Trophoblast cell (in vitro differentiated cells and primary cell): ENCODE measurements at regions not wholly inside any gene's neighbourhood (a gene's known extent, or its start where the extent isn't known, plus 50 kb on each side); places are given as distances from the start of the nearest gene placed in this dataset.

Experiments
- DNase-seq, 2 donors: peaks; one replicate each; pipeline ENCODE4 v3.0.0-alpha.2; 2016
- H2AFZ ChIP-seq: 2 replicates; pipeline ENCODE4 v1.6.1; 2013; ENCODE audit warnings: low read length, moderate library complexity, mild to moderate bottlenecking; ENCODE audit not compliant: insufficient read depth, poor library complexity
- H2AK5ac ChIP-seq: 2 replicates; pipeline ENCODE4 v1.6.1; 2013; ENCODE audit warnings: mild to moderate bottlenecking, low read length
- H2BK120ac ChIP-seq: 2 replicates; pipeline ENCODE4 v1.6.1; 2013; ENCODE audit warnings: low read length, mild to moderate bottlenecking, moderate library complexity; ENCODE audit not compliant: insufficient read depth, poor library complexity
- H2BK12ac ChIP-seq: 2 replicates; pipeline ENCODE4 v1.6.1; 2013; ENCODE audit warnings: mild to moderate bottlenecking, low read length, moderate library complexity
- H2BK5ac ChIP-seq: 2 replicates; pipeline ENCODE4 v1.6.1; 2013; ENCODE audit warnings: low read length, low read depth, moderate library complexity, mild to moderate bottlenecking; ENCODE audit not compliant: poor library complexity
- H3K14ac ChIP-seq: 2 replicates; pipeline ENCODE4 v1.6.1; 2013; ENCODE audit warnings: mild to moderate bottlenecking, low read length
- H3K18ac ChIP-seq: 2 replicates; pipeline ENCODE4 v1.6.1; 2013; ENCODE audit warnings: mild to moderate bottlenecking, low read length
- H3K23ac ChIP-seq: 2 replicates; pipeline ENCODE4 v1.6.1; 2013; ENCODE audit warnings: low read length
- H3K27ac ChIP-seq: 2 replicates; pipeline ENCODE4 v1.5.1; 2013; ENCODE audit warnings: low read depth, mild to moderate bottlenecking, inconsistent platforms, low read length, moderate library complexity
- H3K27me3 ChIP-seq: 2 replicates; pipeline ENCODE4 v1.6.1; 2013; ENCODE audit warnings: inconsistent platforms, mild to moderate bottlenecking, low read length, moderate library complexity; ENCODE audit not compliant: insufficient read depth
- H3K36me3 ChIP-seq, 2 experiments: 1 replicate in 1 of 2; 2 replicates in 1 of 2; pipeline ENCODE4 v1.6.1; 2013; ENCODE audit warnings: low read length in 2 of 2, mild to moderate bottlenecking in 2 of 2, moderate library complexity in 1 of 2; ENCODE audit not compliant: insufficient read depth in 2 of 2, control insufficient read depth in 1 of 2
- H3K4ac ChIP-seq: 2 replicates; pipeline ENCODE4 v1.6.1; 2013; ENCODE audit warnings: low read depth, mild to moderate bottlenecking, low read length, moderate library complexity
- H3K4me1 ChIP-seq, 2 experiments: 1 replicate in 1 of 2; 2 replicates in 1 of 2; pipeline ENCODE4 v1.6.1; 2013; ENCODE audit warnings: low read length in 2 of 2, mild to moderate bottlenecking in 2 of 2, moderate library complexity in 1 of 2; ENCODE audit not compliant: insufficient read depth in 2 of 2, control insufficient read depth in 1 of 2
- H3K4me2 ChIP-seq: 2 replicates; pipeline ENCODE4 v1.6.1; 2013; ENCODE audit warnings: inconsistent platforms, mild to moderate bottlenecking, low read length, moderate library complexity
- H3K4me3 ChIP-seq: 2 replicates; pipeline ENCODE4 v1.5.1; 2013; ENCODE audit warnings: mild to moderate bottlenecking, low read depth, low read length, inconsistent platforms
- H3K79me1 ChIP-seq: one replicate; pipeline ENCODE4 v1.6.1; 2013; ENCODE audit warnings: low read length
- H3K79me2 ChIP-seq: 2 replicates; pipeline ENCODE4 v1.6.1; 2013; ENCODE audit warnings: low read length, mild to moderate bottlenecking; ENCODE audit not compliant: control insufficient read depth, insufficient read depth, poor library complexity
- H3K9ac ChIP-seq: 2 replicates; pipeline ENCODE4 v1.6.1; 2013; ENCODE audit warnings: mild to moderate bottlenecking, low read length
- H3K9me3 ChIP-seq: 2 replicates; pipeline ENCODE4 v1.6.1; 2013; ENCODE audit warnings: low read depth, mild to moderate bottlenecking, control low read depth, inconsistent platforms, low read length; ENCODE audit not compliant: insufficient read depth
- H4K12ac ChIP-seq: 2 replicates; pipeline ENCODE4 v1.6.1; 2013; ENCODE audit warnings: low read depth, mild to moderate bottlenecking, low read length, moderate library complexity
- H4K8ac ChIP-seq: 2 replicates; pipeline ENCODE4 v1.6.1; 2013; ENCODE audit warnings: low read depth, mild to moderate bottlenecking, low read length, moderate library complexity
- H4K91ac ChIP-seq: one replicate; pipeline ENCODE4 v1.6.1; 2013; ENCODE audit warnings: low read depth, mild to moderate bottlenecking, low read length, moderate library complexity
- WGBS: extraction: QIAGEN DNeasy Blood & Tissue Kit; methylation state at CpG from one replicate; pipeline ENCODE4 v1.1.7; 2013; ENCODE audit warnings: missing lambda C conversion rate; ENCODE audit not compliant: insufficient read length, insufficient coverage; ENCODE audit errors: extremely low coverage; 5-methylcytosine and 5-hydroxymethylcytosine counted together

DNA sequence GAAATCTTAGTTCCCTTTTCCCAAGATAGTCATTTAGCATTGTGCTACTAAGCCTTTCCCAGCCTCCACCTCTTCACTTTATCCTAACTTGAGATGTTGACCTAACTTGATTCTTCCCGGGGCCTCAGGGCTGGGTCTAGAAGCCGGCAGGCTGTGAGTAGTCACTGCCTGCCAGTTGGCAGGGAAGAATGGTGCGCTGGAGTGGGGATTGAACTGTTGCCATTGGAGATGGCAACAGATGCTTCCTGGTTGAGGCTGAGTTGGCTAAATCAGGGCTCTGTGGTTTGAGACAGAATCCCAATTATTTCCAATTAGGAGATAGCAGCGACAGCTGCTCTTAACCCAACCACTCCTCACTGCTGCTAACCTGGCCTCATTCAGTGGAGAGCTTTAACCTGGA is 343.1 kb downstream of the BRINP1 start:
- Histone ChIP-seq H4K8ac (no peak overlapping the region), H2AK5ac (no peak overlapping the region), H3K27ac (no peak overlapping the region), H3K9ac (no peak overlapping the region), H2BK5ac (no peak overlapping the region), H3K27me3 (no peaks in the 10 kb centered on the region), H3K14ac (no peak overlapping the region), H2AFZ (no peak overlapping the region), H3K9me3 (no peaks in the 10 kb centered on the region), H3K4me2 (no peak overlapping the region), H3K79me1 (no peaks in the 10 kb centered on the region), H3K23ac (no peak overlapping the region), H2BK120ac (no peak overlapping the region), H3K4ac (no peak overlapping the region), H3K36me3 (no peaks in the 10 kb centered on the region), H3K4me1 (no peaks in the 10 kb centered on the region), H3K18ac (no peak overlapping the region), H4K12ac (no peak overlapping the region), H3K4me3 (no peak overlapping the region), H2BK12ac (no peak overlapping the region), H4K91ac (no peak overlapping the region), H3K79me2 (no peaks in the 10 kb centered on the region)
- no peak for DNase-seq
- no CpG with 5 or more reads among the region's 4 CpGs for WGBS

DNA sequence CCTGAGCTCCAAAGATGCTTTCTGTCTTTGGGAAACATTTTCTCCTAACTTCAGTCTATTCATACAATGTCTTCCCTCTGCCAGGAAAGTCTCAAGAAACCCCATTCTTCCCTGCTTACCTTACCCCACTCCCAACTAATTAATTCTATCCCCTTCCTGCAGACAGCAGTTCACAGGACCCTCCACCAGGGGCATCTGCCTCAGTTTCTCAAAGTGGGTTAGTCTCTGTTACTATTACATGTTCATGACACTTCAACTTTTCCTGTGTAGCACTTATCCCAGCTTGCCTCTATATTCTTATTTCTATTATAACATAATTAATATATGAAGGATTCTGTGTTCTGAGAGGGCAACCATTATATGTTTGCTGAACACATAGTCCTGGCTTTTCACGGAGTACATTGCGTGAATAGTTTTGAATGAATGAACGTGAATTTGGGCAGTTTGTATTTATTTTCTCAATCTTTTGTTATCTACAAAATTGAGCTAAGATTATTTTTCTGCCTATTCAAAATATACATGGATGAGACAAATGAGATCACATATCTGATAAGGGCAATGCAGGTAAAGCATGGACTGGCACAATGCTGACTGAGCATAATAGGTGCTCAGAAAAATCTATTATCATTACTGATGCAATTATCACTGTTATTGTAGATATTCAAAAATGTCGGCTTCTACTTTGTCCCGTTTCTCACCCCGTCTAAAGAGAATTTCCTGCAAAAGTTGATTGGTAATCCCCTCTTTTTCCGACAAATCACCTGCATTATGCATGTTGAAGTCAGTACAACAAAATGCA is 341.1 kb downstream of the BRINP1 start:
- H3K4me3 ChIP-seq = no peak overlapping the region
- no CpG with 5 or more reads among the region's 7 CpGs for WGBS

DNA sequence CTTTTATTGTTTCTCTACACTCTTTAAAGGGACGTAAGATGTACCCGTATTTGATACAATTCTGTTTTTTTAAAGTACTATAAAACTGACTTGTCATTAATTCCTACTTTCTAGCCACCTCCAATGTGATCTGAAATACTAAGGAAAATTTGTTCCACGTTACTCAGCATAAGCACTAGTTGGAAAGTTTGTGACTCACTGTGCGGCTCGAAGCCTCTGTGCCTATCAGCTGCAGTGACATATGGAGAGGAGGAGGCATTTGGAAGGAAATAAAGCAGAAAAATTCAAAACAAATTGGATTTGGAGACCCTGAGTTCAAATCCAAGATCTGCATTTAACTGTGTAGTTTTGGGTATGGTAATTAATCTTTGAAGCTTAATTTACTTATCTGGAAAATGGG is 339.3 kb downstream of the BRINP1 start:
- WGBS = no CpG with 5 or more reads among the region's 5 CpGs
- H2AFZ ChIP-seq = no peak overlapping the region
- no peak overlapping the region for H3K18ac ChIP-seq
- H4K8ac ChIP-seq = no peak overlapping the region
- H2BK12ac ChIP-seq = no peak overlapping the region
- H3K4ac ChIP-seq = no peak overlapping the region
- no peaks in the 10 kb centered on the region for H3K79me2 ChIP-seq
- no peak overlapping the region for H3K27ac ChIP-seq
- no peaks in the 10 kb centered on the region for H3K79me1 ChIP-seq
- H4K91ac ChIP-seq = no peak overlapping the region
- H3K9ac ChIP-seq = no peak overlapping the region
- no peaks in the 10 kb centered on the region for H3K4me1 ChIP-seq
- H2AK5ac ChIP-seq = no peak overlapping the region
- no peak overlapping the region for H3K4me3 ChIP-seq
- no peak overlapping the region for H3K4me2 ChIP-seq
- no peaks in the 10 kb centered on the region for H3K9me3 ChIP-seq
- no peak overlapping the region for H3K14ac ChIP-seq
- H4K12ac ChIP-seq = no peak overlapping the region
- no peak for DNase-seq
- no peaks in the 10 kb centered on the region for H3K36me3 ChIP-seq
- H3K27me3 ChIP-seq = no peaks in the 10 kb centered on the region
- no peak overlapping the region for H3K23ac ChIP-seq
- H2BK120ac ChIP-seq = no peak overlapping the region
- H2BK5ac ChIP-seq = no peak overlapping the region

More for the DNA sequence above, 341.1 kb downstream of the BRINP1 start:
- Histone ChIP-seq H4K12ac (no peak overlapping the region), H3K79me1 (no peaks in the 10 kb centered on the region), H3K4ac (no peak overlapping the region), H3K9me3 (no peaks in the 10 kb centered on the region), H3K27ac (no peak overlapping the region), H3K27me3 (no peaks in the 10 kb centered on the region), H2BK12ac (no peak overlapping the region), H3K23ac (no peak overlapping the region), H3K79me2 (no peaks in the 10 kb centered on the region), H3K4me1 (no peaks in the 10 kb centered on the region), H3K4me2 (no peak overlapping the region), H4K8ac (no peak overlapping the region), H3K9ac (no peak overlapping the region), H3K18ac (no peak overlapping the region), H2BK5ac (no peak overlapping the region), H2BK120ac (no peak overlapping the region), H3K14ac (no peak overlapping the region), H4K91ac (no peak overlapping the region), H3K36me3 (no peaks in the 10 kb centered on the region), H2AK5ac (no peak overlapping the region), H2AFZ (no peak overlapping the region)
- DNase-seq = no peak

DNA sequence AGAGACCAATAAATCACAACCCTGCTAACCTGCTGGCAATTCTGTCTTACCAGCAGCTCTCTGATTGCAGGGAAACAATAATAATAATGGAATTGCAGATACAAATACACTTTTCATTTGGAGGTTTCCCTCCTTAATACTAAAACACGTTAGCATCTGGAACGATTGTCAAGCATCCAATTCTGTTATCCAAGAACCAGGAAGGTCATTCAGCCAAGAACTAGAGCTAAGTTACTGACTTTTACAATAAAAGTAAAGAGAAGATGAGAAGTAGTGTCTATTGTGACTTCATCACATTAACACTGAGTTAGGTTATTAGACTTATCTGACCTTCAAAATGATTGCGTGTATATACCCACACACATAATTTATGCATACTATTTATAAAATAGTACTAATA is 335.6 kb downstream of the BRINP1 start:
- H4K91ac ChIP-seq = no peak overlapping the region
- no peak overlapping the region for H4K8ac ChIP-seq
- no peaks in the 10 kb centered on the region for H3K79me2 ChIP-seq
- no CpG with 5 or more reads among the region's 3 CpGs for WGBS
- DNase-seq = no peak
- no peaks in the 10 kb centered on the region for H3K27me3 ChIP-seq
- H3K4me1 ChIP-seq = no peaks in the 10 kb centered on the region
- H3K4me3 ChIP-seq = no peak overlapping the region
- no peak overlapping the region for H2AFZ ChIP-seq
- H3K4me2 ChIP-seq = no peak overlapping the region
- no peak overlapping the region for H2BK5ac ChIP-seq
- no peak overlapping the region for H2BK120ac ChIP-seq
- H3K79me1 ChIP-seq = no peaks in the 10 kb centered on the region
- no peak overlapping the region for H2BK12ac ChIP-seq
- no peak overlapping the region for H3K9ac ChIP-seq
- H3K14ac ChIP-seq = no peak overlapping the region
- no peak overlapping the region for H3K4ac ChIP-seq
- H3K36me3 ChIP-seq = no peaks in the 10 kb centered on the region
- no peaks in the 10 kb centered on the region for H3K9me3 ChIP-seq
- no peak overlapping the region for H3K18ac ChIP-seq
- no peak overlapping the region for H3K27ac ChIP-seq
- H3K23ac ChIP-seq = no peak overlapping the region
- H2AK5ac ChIP-seq = no peak overlapping the region
- H4K12ac ChIP-seq = no peak overlapping the region
